ENCODE measurements at regions not wholly inside any gene's neighbourhood (a gene's known extent, or its start where the extent isn't known, plus 50 kb on each side); places are given as distances from the start of the nearest gene placed in this dataset.

DNA sequence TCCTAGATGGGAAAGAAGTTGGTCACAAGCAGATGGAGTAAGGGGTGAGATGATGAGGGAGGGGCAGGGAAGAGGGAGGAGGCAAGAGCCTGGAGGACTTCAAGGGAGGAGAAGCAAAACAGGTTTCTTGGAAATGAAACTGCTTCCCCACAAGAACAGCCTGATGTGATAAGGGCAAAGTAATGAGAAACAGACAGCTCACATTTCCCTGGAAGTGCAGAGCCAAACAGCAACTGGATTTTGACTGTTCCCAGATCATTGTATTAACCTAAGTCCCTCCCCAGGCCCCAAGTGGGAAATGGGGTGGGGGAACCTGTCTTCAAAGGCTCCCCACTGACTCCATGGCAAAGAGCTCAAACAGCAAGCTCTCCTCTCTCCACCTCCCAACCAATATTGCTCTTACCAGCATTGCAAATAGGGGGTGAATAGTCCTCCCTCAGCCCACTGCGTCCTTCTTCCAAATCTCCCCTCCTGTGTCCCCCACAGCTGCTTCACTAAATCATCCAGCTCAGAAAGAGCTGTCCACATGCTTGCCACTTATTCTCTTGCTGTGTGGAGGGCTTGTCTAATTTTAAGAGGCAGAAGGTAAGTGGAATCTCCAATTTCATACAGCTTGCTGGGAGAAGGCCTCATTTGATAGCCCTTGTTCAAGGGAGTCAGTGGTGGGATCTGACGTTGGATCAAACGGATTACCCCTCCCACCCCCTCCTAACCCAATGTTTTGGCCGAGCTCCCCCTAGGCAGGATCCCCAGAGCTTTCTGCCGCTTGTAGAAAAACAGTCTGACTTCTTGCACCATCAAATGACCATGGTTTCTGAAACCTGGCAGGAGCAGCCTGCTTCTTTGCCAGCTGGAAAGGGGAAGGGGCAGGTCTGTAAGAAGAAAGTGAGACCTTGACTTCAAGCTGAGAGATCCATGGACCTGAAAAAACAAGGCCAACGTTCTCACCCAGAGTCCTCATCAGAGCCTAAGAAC lies 56.3 kb upstream of the SMIM36 start:
- Histone ChIP-seq H3K4me1 (peaks cover 7% of the 10 kb centered on the region), H3K36me3 (no peaks in the 10 kb centered on the region), H3K27me3 (no peaks in the 10 kb centered on the region), H3K4me3 (no peak overlapping the region), H3K9me3 (no peaks in the 10 kb centered on the region), H3K27ac (peak overlapping the region; percentile 25)
- TF ChIP-seq POLR2AphosphoS5 (IDR thresholded peaks at IDR 0.05; ENCODE audit: insufficient read depth in 1 of 2, low read depth in 1 of 2) = no peak
- TF ChIP-seq POLR2A (IDR thresholded peaks at IDR 0.05) = no peak
- TF ChIP-seq, protein P1, sequence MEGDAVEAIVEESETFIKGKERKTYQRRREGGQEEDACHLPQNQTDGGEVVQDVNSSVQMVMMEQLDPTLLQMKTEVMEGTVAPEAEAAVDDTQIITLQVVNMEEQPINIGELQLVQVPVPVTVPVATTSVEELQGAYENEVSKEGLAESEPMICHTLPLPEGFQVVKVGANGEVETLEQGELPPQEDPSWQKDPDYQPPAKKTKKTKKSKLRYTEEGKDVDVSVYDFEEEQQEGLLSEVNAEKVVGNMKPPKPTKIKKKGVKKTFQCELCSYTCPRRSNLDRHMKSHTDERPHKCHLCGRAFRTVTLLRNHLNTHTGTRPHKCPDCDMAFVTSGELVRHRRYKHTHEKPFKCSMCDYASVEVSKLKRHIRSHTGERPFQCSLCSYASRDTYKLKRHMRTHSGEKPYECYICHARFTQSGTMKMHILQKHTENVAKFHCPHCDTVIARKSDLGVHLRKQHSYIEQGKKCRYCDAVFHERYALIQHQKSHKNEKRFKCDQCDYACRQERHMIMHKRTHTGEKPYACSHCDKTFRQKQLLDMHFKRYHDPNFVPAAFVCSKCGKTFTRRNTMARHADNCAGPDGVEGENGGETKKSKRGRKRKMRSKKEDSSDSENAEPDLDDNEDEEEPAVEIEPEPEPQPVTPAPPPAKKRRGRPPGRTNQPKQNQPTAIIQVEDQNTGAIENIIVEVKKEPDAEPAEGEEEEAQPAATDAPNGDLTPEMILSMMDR (IDR thresholded peaks at IDR 0.05) = no peak
- intact Hi-C loops (cut with DNase I) = no loop called here
- no peak for DNase-seq (ENCODE audit: extremely low spot score in 2 of 2)

DNA sequence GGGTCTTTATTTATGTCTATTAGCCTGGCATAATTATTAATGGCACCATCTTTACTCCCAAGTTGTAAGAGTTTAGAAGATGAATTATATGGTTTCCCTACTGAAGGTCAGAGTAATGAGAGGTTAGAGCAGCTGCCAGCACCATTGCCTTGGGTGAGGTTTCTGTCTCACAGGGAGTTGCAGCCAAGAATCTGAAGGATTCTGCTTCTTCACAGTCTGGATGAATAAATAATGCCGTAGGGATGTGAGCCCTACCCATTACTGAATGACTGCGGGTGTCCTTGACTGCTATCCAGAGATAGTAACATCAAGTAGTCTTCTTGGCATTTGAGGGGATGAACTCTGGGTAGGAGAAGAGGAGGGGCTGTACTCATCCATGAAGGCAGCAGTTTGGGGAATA lies 52.8 kb upstream of the SMIM36 start:
- no peak overlapping the region for H3K4me3 ChIP-seq
- no peaks in the 10 kb centered on the region for H3K27me3 ChIP-seq
- no peak for DNase-seq (ENCODE audit: extremely low spot score in 2 of 2)
- no peak overlapping the region for H3K27ac ChIP-seq
- no peaks in the 10 kb centered on the region for H3K36me3 ChIP-seq
- H3K4me1 ChIP-seq = peaks cover 7% of the 10 kb centered on the region
- no peak for TF ChIP-seq POLR2AphosphoS5 (IDR thresholded peaks at IDR 0.05; ENCODE audit: insufficient read depth in 1 of 2, low read depth in 1 of 2)
- TF ChIP-seq, protein P1 (IDR thresholded peaks at IDR 0.05) = no peak
- no peak for TF ChIP-seq POLR2A (IDR thresholded peaks at IDR 0.05)
- intact Hi-C loops (cut with DNase I) = loop anchor here (2.0 kb wide), 1 partner anchor 17 kb away; no protein-coding TSS in a partner anchor
- no peaks in the 10 kb centered on the region for H3K9me3 ChIP-seq

- no peak overlapping the region for H3K27ac ChIP-seq
Measured at GRCh38 chr17:55563363-55563762, 52.1 kb upstream of the SMIM36 start.

GRCh38 chr17:55561973-55562495 lies 50.8 kb upstream of the SMIM36 start:
- Histone ChIP-seq H3K36me3 (no peaks in the 10 kb centered on the region), H3K4me1 (peaks cover 5% of the 10 kb centered on the region), H3K27me3 (no peaks in the 10 kb centered on the region), H3K27ac (no peak overlapping the region), H3K4me3 (no peak overlapping the region), H3K9me3 (no peaks in the 10 kb centered on the region)
- intact Hi-C loops (cut with DNase I) = no loop called here
- TF ChIP-seq, protein P1 (IDR thresholded peaks at IDR 0.05) = no peak
- TF ChIP-seq POLR2AphosphoS5 (IDR thresholded peaks at IDR 0.05; ENCODE audit: insufficient read depth in 1 of 2, low read depth in 1 of 2) (no peak), POLR2A (IDR thresholded peaks at IDR 0.05) (no peak)
- DNase-seq (ENCODE audit: extremely low spot score in 2 of 2) = no peak

More at GRCh38 chr17:55563363-55563762, 52.1 kb upstream of the SMIM36 start:
- no peak for DNase-seq (ENCODE audit: extremely low spot score in 2 of 2)
- Histone ChIP-seq H3K9me3 (no peaks in the 10 kb centered on the region), H3K4me1 (peaks cover 7% of the 10 kb centered on the region), H3K27me3 (no peaks in the 10 kb centered on the region), H3K4me3 (no peak overlapping the region), H3K36me3 (no peaks in the 10 kb centered on the region)
- TF ChIP-seq POLR2AphosphoS5 (IDR thresholded peaks at IDR 0.05; ENCODE audit: insufficient read depth in 1 of 2, low read depth in 1 of 2) (no peak), POLR2A (IDR thresholded peaks at IDR 0.05) (no peak)
- TF ChIP-seq, protein P1 (IDR thresholded peaks at IDR 0.05) = no peak
- intact Hi-C loops (cut with DNase I) = no loop called here

Measured in vagina (tissue), 2 donors.